Stimulated activated CD8-positive, alpha-beta memory T cell treated with anti-CD3 and anti-CD28 coated beads, Interleukin-7, amount 100 ng/mL, for 1 hour (primary cell): ENCODE measurements at regions not wholly inside any gene's neighbourhood (a gene's known extent, or its start where the extent isn't known, plus 50 kb on each side); places are given as distances from the start of the nearest gene placed in this dataset.
"Not testable (repeated sequence)": the region's sequence is repeated elsewhere in the genome, so short reads cannot be mapped to it uniquely, and the experiment has no call there.

Experiments
- DNase-seq, 2 donors: peaks; one replicate each; pipeline ENCODE4 v3.0.0-alpha.2; 2020; ENCODE audit warnings: low read depth in 2 of 2

- DNase-seq, result no peak
These were observed 131.3 kb upstream of the ADRA1B start for GRCh38 chr5:159784993-159785392.

DNA sequence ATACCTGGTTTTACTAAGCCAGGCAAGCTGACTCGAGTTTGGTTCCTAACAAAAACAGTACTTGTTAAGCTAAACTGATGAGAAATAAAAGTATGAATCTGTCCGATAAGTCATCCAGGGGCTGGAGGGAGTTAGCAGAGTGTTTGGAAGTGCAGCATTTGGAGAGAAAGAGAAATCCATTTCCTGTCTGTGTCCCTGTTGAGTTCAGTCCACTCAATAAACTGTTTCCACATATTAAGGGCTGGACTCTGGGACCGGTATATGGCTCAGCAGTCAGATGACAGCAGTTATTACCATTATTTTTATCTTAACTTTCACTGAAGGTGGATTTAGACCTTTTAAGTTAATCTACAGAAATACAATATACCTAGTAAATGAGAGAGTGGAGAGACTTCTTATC is 130.6 kb upstream of the ADRA1B start:
- no peak for DNase-seq

DNA sequence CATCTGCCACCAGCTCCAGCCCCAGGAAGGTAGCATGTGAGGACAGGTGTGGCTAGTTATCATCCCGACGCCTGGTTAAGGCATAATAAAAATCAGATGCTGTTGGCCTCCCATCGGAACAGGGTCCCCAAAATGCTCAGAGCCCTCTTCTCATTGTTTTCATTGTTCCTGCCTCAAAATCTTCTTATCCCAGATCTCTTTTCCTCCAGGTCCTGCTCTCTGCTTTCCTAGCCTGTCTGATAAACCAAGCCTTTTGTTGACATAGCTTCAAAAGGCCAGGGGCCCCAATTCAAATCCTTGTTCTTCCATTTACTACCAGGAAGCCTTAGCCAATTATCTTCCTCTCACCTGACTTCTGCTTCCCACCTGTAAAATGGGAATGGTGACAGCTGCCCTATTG is 130.1 kb upstream of the ADRA1B start:
- DNase-seq, result no peak

DNA sequence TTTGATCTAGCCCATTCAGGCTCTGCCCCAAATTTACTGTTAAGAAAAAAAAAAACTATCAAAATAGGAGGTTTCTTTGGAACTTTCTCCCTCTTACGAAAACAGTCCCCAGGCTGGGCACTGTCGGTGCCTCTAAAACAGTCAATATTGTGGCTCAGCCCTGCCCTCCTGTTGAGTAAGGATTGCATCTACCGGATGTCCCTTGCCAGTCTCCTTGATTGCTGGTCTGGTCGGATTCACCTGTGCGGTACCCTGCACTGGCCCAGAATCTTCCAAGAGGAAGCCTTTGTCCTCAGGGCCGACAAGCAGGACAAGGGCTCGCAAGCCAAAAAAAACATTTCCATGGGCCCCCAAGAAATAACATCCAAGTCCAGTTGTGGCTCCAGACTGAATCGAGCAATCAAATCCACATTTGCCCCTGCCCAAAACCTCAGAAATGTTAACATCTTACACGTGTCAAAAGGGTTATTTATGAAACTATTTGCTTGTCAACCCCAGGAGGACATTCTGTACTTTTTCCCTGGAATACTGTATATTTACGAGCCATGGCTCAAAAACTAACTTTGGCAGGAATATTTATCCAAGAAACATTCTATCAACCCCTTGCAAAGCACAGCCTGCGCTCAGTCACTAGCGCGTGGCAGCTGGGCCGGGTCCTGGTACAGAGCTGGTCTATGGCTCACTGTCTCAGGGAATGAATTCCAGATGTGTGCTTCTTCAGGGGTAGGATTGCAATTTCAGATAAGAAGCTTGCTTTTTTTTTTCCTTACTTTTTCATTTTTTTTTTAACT is 129.2 kb upstream of the ADRA1B start:
- no peak for DNase-seq

GRCh38 chr5:159787837-159788236 is 128.4 kb upstream of the ADRA1B start:
- no peak for DNase-seq

- no peak for DNase-seq
These were observed 127.4 kb upstream of the ADRA1B start for GRCh38 chr5:159788835-159789331.

DNA sequence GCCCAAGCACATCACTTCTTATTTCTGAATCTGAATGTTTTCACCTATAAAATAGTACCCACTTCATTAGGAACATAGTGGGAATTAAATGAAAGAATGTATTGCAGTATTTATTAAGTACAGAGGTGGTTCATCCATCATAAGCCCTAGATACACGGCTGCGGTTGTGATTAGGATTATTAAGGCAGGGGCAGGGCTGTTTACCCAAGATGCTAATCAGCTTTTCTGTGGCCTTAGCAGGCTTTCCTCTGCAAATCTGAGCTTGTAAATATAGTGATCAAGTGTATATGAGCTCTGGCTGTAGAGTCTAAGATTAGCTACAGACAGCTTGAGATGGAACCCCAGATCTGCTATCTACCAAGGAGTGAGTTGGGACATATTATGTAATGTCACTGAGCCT is 124.1 kb upstream of the ADRA1B start:
- no peak for DNase-seq

GRCh38 chr5:159797261-159797970 is 118.9 kb upstream of the ADRA1B start:
- DNase-seq, result no peak

- DNase-seq, result no peak
These were observed 116.6 kb upstream of the ADRA1B start for GRCh38 chr5:159799701-159800100.

DNA sequence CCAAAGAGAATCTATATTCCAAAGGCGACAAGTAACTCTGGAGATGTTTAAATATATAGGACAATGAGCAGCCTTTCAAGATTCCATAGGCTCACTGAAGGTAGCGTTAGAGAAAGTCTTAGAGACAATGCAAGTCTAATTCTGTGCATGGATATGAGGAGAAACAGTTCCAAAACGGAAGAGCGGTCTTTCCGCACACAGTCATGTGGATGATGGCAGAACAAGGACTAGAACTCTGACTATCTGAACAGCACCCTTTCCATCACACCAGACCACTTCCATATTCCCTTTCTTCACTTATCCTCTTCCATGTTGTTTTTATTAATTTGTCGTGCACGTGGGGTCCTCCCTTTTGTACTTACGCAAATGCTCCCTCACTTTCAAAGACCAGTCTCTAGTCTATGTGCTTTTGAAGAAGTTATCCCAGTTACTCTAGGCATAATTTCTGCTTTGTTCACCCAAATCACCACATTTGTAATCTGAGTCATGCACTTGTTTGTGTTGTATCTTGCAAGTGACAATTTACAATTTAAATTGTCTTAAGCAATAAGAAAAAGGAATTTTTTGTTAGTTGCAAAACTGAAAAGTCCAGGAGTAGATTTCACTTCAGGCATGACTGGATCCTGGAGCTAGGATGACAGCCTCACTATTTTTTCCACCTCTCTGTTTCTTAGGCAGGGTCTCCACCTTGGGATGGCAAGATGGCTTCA is 116.0 kb upstream of the ADRA1B start:
- DNase-seq, result no peak

- no peak for DNase-seq
These were observed 115.0 kb upstream of the ADRA1B start for GRCh38 chr5:159801303-159801702.

- no peak for DNase-seq
These were observed 113.6 kb upstream of the ADRA1B start for GRCh38 chr5:159802661-159803060.

- DNase-seq, result no peak
These were observed 112.2 kb upstream of the ADRA1B start for GRCh38 chr5:159804121-159804520.

DNA sequence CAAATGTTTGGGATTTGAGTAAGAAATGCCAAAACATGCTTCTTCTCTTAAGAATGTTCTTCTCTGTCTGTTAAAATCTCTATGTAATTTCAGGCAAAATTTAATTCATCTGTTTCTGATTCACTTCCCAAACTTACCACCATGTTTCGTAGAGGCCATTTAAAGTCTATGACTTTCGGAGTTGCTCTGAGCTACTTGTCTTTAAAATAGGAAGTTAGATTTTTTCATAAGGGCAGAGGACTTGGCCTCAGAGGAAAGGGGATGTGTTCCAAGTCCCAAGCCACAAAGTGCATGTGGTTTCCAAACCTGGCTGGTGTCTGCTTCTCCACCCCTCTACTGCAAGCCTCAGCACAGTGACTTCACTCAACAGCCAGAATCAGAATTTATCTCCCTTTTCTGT is 111.3 kb upstream of the ADRA1B start:
- no peak for DNase-seq

- DNase-seq, result not testable (repeated sequence)
These were observed 109.1 kb upstream of the ADRA1B start for GRCh38 chr5:159807135-159807534.

DNA sequence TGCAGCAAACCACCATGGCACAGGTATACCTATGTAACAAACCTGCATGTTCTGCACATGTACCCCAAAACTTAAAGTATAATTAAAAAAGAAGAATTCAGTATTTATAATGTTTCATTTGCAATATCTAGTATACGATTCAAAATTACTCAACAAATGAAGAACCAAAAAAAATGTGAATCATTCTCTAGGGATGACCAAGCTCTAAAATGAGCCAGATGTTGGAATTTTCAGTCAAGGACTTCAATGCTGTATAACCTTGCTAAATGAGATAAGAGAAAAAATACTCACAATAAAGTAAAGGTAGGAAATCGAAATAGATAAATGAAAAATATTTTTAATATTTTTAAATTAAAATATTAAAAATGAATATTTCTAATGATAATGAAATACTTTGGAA is 108.7 kb upstream of the ADRA1B start:
- DNase-seq, result no peak

DNA sequence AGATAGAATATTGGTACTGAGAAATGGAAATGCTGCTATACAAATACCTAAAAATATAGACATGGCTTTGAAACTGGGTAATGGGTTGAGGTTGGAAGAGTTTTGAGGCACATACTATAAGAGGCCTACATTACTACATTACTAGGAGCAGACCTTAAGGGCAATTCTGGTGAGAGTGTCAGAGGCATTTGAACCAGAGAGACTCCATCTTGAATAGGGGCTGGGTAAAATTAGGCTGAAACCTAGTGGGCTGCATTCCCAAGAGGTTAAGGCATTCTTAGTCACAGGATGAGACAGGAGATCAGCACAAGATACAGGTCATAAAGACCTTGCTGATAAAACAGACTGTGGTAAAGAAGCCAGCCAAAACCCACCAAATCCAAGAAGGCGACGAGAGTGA is 104.6 kb upstream of the ADRA1B start:
- no peak for DNase-seq

DNA sequence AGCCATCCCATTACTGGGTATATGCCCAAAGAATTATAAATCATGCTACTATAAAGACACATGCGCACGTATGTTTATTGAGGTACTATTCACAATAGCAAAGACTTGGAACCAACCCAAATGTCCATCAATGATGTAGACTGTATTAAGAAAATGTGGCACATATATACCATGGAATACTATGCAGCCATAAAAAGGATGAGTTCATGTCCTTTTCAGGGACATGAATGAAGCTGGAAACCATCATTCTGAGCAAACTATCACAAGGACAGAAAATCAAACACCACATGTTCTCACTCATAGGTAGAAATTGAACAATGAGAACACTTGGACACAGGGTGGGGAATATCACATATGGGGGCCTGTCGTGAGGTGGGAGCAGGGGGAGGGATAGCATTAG is 103.5 kb upstream of the ADRA1B start:
- DNase-seq, result not testable (repeated sequence)

DNA sequence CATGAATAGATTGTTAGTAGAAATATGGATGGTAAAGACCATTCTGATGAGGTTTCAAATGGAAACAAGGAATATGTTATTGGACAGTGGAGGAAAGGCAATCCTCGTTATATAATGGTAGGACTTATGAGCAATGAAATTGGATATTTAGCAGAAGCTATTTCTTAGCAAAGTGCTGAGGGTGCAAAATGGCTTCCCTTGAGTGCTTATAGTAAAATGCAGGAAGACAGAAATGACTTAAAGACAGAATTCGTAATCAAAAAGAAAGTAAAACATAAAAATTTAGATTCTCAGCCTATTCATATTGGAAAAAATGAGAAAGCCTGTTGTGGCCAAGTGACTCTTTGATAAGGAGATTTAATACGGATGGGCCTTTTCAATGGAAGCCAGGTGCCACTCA is 102.1 kb upstream of the ADRA1B start:
- DNase-seq, result no peak

DNA sequence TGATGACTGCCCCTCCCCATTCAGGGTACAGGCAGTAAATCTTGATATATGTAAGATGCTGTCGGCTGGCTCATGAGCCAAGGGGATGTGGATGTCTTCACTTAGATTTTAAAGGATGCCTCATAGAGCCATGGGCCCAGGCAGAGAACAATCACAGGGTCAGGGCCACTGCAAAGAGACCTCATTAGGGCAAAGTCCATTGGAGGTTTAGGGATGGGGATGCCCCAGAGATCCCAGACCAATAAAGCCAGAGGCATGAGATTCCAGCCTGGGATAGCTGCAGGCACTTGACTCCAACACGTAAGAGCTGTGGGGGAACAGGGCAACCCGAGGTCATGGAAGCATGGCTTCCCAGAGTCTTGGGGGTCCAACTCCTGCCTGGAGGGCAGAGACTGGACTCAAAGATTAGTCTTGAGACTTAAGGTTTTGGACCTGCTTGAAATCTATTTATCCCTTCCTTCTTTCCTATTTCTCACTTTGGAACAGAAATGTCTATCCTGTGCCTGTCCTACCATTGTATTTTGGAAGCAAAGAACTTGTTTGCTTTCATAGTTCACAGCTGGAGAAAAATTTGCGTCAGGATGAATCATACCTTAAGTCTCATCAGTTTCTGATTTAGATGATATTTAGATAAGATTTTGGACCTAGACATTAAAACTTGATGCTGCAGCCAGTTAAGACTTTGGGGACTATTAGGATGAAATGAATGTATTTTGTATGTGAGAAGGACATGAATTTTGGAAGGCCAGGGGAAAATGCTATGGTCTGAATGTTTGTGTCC is 101.3 kb upstream of the ADRA1B start:
- DNase-seq, result no peak

- no peak for DNase-seq
These were observed 98.8 kb upstream of the ADRA1B start for GRCh38 chr5:159817262-159818029.
